ENCODE measurements at regions not wholly inside any gene's neighbourhood (a gene's known extent, or its start where the extent isn't known, plus 50 kb on each side); places are given as distances from the start of the nearest gene placed in this dataset.

GRCh38 chr14:99043267-99043615 lies 228.8 kb downstream of the BCL11B start:
- TF ChIP-seq POLR2A (IDR thresholded peaks at IDR 0.05; ENCODE audit: low read length) (no peak), GATA1 (IDR thresholded peaks at IDR 0.05; ENCODE audit: low read depth, low read length) (no peak)

Measured in erythroblast (primary cell).